ENCODE measurements at regions not wholly inside any gene's neighbourhood (a gene's known extent, or its start where the extent isn't known, plus 50 kb on each side); places are given as distances from the start of the nearest gene placed in this dataset.

- H3K4me3 ChIP-seq, result no peak overlapping the region
- H3K9me3 ChIP-seq, result no peaks in the 10 kb centered on the region
- peaks cover 35% of the 10 kb centered on the region for H3K4me1 ChIP-seq
- H3K27me3 ChIP-seq, result no peaks in the 10 kb centered on the region
- no peak overlapping the region for H3K27ac ChIP-seq
- intact Hi-C loops (cut with DNase I), result no loop called here
- TF ChIP-seq POLR2AphosphoS5 (IDR thresholded peaks at IDR 0.05; ENCODE audit: insufficient read depth in 1 of 2, low read depth in 1 of 2), result peak in 1 of 2 donors; percentile 22
- TF ChIP-seq, protein P1, sequence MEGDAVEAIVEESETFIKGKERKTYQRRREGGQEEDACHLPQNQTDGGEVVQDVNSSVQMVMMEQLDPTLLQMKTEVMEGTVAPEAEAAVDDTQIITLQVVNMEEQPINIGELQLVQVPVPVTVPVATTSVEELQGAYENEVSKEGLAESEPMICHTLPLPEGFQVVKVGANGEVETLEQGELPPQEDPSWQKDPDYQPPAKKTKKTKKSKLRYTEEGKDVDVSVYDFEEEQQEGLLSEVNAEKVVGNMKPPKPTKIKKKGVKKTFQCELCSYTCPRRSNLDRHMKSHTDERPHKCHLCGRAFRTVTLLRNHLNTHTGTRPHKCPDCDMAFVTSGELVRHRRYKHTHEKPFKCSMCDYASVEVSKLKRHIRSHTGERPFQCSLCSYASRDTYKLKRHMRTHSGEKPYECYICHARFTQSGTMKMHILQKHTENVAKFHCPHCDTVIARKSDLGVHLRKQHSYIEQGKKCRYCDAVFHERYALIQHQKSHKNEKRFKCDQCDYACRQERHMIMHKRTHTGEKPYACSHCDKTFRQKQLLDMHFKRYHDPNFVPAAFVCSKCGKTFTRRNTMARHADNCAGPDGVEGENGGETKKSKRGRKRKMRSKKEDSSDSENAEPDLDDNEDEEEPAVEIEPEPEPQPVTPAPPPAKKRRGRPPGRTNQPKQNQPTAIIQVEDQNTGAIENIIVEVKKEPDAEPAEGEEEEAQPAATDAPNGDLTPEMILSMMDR (IDR thresholded peaks at IDR 0.05), result no peak
- no peak for DNase-seq (ENCODE audit: extremely low spot score in 2 of 2)
- no peaks in the 10 kb centered on the region for H3K36me3 ChIP-seq
Measured at GRCh38 chr15:62403164-62403809, 238.2 kb upstream of the C2CD4B start.

- no peaks in the 10 kb centered on the region for H3K27me3 ChIP-seq
- no peak overlapping the region for H3K4me3 ChIP-seq
- no peak for DNase-seq (ENCODE audit: extremely low spot score in 2 of 2)
- intact Hi-C loops (cut with DNase I), result no loop called here
- no peak overlapping the region for H3K27ac ChIP-seq
- TF ChIP-seq POLR2A (IDR thresholded peaks at IDR 0.05) (no peak), POLR2AphosphoS5 (IDR thresholded peaks at IDR 0.05; ENCODE audit: insufficient read depth in 1 of 2, low read depth in 1 of 2) (no peak)
- TF ChIP-seq, protein P1 (IDR thresholded peaks at IDR 0.05), result no peak
- peaks cover 35% of the 10 kb centered on the region for H3K4me1 ChIP-seq
- H3K9me3 ChIP-seq, result no peaks in the 10 kb centered on the region
- H3K36me3 ChIP-seq, result no peaks in the 10 kb centered on the region
Measured at GRCh38 chr15:62404194-62404985, 239.3 kb upstream of the C2CD4B start.

DNA sequence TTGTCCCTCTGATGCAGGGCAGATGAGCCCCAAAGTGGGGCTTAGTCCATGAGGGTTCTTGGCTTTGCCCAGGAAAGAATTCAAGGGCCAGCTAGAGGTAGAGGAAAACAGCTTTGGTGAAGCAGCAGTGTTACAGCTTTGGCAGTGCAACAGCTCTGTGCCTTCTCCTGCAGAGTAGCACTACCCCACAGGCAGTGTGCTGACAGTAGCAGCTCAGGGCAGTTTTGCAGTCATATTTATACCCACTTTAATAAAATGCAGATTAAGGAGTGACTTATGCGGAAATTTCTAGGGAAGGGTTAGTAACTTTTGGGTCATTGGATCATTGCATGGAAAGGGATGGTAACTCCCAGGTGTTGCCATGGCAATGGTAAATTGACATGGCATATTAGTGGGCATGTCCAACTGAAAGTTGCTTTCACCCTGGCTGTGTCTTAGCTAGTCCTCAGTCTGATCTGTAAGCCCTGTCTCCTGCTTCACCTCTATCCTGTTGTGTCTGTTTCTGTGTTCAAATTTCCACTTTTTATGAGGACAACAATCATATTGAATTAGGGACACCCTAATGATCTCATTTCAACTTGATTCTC, 241.3 kb upstream of the C2CD4B start:
- no peaks in the 10 kb centered on the region for H3K36me3 ChIP-seq
- intact Hi-C loops (cut with DNase I), result no loop called here
- no peaks in the 10 kb centered on the region for H3K27me3 ChIP-seq
- H3K4me3 ChIP-seq, result no peak overlapping the region
- no peaks in the 10 kb centered on the region for H3K9me3 ChIP-seq
- DNase-seq (ENCODE audit: extremely low spot score in 2 of 2), result no peak
- peaks cover 35% of the 10 kb centered on the region for H3K4me1 ChIP-seq
- H3K27ac ChIP-seq, result no peak overlapping the region
- TF ChIP-seq POLR2A (IDR thresholded peaks at IDR 0.05), result no peak
- no peak for TF ChIP-seq POLR2AphosphoS5 (IDR thresholded peaks at IDR 0.05; ENCODE audit: insufficient read depth in 1 of 2, low read depth in 1 of 2)
- TF ChIP-seq, protein P1 (IDR thresholded peaks at IDR 0.05), result no peak

DNA sequence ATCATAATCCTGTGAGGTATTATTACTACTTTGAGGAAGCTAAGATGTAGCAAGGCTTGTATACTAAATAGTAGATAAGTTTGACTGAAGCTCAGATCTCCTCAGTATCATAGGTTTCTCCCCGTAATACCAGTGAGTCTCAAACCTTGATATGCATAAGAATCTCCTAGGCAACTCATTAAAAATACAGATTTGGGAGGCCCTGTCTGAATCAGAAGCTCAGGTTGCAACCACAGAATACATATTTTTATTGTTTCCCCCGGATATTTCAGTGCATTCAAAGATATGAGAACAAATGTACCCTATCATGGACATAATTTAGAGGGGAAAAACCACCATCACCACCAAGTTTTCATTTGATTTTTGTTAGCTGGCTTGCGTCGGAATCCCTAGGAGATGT, 242.1 kb upstream of the C2CD4B start:
- Histone ChIP-seq H3K36me3 (no peaks in the 10 kb centered on the region), H3K4me3 (no peak overlapping the region), H3K9me3 (no peaks in the 10 kb centered on the region), H3K27me3 (no peaks in the 10 kb centered on the region), H3K27ac (no peak overlapping the region), H3K4me1 (peaks cover 39% of the 10 kb centered on the region)
- intact Hi-C loops (cut with DNase I), result no loop called here
- no peak for DNase-seq (ENCODE audit: extremely low spot score in 2 of 2)
- TF ChIP-seq, protein P1 (IDR thresholded peaks at IDR 0.05), result no peak
- TF ChIP-seq POLR2A (IDR thresholded peaks at IDR 0.05) (no peak), POLR2AphosphoS5 (IDR thresholded peaks at IDR 0.05; ENCODE audit: insufficient read depth in 1 of 2, low read depth in 1 of 2) (no peak)
